Lower lobe of right lung (tissue), 2 donors: ENCODE measurements at regions not wholly inside any gene's neighbourhood (a gene's known extent, or its start where the extent isn't known, plus 50 kb on each side); places are given as distances from the start of the nearest gene placed in this dataset.

Source experiments
- ATAC-seq, 2 donors: fragments of 200-7000 bp; cut with Tn5 transposase; one replicate each; pipeline ENCODE4 v1.9.1; 2020 to 2022; ENCODE audit warnings: mild to moderate bottlenecking in 2 of 2, moderate library complexity in 2 of 2
- DNase-seq: peaks from one replicate; pipeline ENCODE4 v3.0.0-alpha.2; 2020
- H3K27ac ChIP-seq: fragments of 200-600 bp; one replicate; pipeline ENCODE4 v1.8.0; 2022
- H3K27me3 ChIP-seq: fragments of 200-600 bp; one replicate; pipeline ENCODE4 v1.8.0; 2022; ENCODE audit warnings: low read depth
- H3K36me3 ChIP-seq: fragments of 200-600 bp; one replicate; pipeline ENCODE4 v1.8.0; 2022; ENCODE audit warnings: mild to moderate bottlenecking
- H3K4me1 ChIP-seq: fragments of 200-600 bp; one replicate; pipeline ENCODE4 v1.8.0; 2022
- H3K4me3 ChIP-seq: fragments of 200-600 bp; one replicate; pipeline ENCODE4 v1.8.0; 2022; ENCODE audit warnings: mild to moderate bottlenecking
- H3K9me3 ChIP-seq: fragments of 200-600 bp; one replicate; pipeline ENCODE4 v1.8.0; 2022
- CTCF ChIP-seq: fragments of 200-600 bp; IDR thresholded peaks from one replicate; pipeline ENCODE4 v1.8.0; 2022; ENCODE audit warnings: antibody characterized with exemption, mild to moderate bottlenecking
- intact Hi-C: fragments of 100-400 bp; cut with DNase I; formaldehyde crosslinking; loops from one replicate; pipeline ENCODE4 v1.11.0; 2022
- donor health status: DM: no; HTN: yes; CAD: no; lungs with severe emphysema.

- no peak for ATAC-seq
- intact Hi-C loops, result no loop called here
Observed at GRCh38 chr6:146885708-146886457, 287.1 kb downstream of the ADGB start.

DNA sequence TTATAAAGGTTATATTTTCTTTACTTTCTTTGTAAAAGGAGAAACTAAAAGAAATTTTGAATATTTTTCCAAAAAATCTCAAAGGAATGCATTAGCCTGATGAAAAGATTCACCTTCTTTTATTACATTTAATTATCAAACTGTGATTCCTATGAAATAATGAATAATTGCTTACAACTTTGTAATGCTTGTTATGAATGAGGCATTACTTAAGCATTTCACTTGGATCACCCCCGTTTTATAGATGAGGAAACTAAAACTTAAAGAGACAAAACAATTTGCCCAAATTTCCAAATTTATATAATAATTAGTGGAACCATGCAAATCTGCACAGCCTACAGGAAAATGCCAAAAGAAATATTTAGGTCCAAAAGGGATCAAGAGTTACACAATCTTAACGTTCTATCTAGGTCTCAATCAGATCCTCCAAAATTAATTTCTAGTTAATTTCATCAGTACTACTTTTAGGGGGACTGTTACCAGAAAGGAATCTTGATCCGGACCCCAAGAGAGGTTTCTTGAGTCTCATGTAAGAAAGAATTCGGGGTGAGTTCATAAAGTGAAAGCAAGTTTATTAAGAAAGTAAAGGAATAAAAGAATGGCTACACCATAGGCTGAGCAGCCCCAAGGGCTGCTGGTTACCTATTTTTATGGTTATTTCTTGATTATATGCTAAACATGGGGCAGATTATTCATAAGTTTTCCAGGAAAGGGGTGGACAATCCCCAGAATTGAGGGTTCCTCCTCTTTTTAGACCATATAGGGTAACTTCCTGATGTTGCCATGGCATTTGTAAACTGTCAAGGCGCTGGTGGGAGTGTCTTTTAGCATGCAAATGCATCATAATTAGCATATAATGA is 288.0 kb downstream of the ADGB start:
- no peak overlapping the region for H3K4me3 ChIP-seq
- no peak for ATAC-seq
- intact Hi-C loops, result no loop called here
- H3K27ac ChIP-seq, result no peak overlapping the region
- H3K4me1 ChIP-seq, result no peaks in the 10 kb centered on the region
- no peaks in the 10 kb centered on the region for H3K36me3 ChIP-seq
- no peaks in the 10 kb centered on the region for H3K27me3 ChIP-seq
- TF ChIP-seq CTCF, result no peak
- no peaks in the 10 kb centered on the region for H3K9me3 ChIP-seq
- DNase-seq, result no peak

More at GRCh38 chr6:146885708-146886457, 287.1 kb downstream of the ADGB start:
- H3K27ac ChIP-seq, result no peak overlapping the region
- H3K9me3 ChIP-seq, result no peaks in the 10 kb centered on the region
- H3K36me3 ChIP-seq, result no peaks in the 10 kb centered on the region
- no peaks in the 10 kb centered on the region for H3K27me3 ChIP-seq
- TF ChIP-seq CTCF, result no peak
- no peaks in the 10 kb centered on the region for H3K4me1 ChIP-seq
- DNase-seq, result no peak
- no peak overlapping the region for H3K4me3 ChIP-seq

DNA sequence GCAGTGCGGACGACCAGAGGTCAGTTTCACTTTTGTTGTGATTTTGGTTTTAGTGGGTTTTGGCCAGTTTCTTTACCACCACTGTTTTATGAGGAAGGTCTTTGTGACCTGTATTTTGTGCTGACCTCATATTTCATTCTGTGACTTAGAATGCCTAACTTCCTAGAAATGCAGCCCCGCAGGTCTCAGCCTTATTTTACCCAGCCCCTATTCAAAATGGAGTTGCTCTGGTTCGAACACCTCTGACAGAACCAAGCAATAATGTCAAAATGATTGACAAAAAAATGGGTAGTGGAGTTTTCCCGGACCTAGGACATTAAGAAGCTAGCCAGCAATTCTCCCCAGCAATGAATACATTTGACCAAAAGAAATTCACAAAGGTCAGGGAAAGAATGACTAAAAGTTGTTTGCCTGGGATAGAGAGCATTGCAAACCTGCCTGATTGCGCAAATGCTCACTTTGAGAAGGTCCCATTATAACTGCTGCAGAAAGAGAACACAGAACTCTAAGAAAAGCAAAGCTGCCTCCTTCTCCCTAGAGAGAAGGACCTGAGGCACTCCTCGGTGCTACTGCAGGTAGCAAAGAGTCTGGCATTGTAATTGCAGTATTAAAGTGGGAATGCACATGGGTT is 288.8 kb downstream of the ADGB start:
- TF ChIP-seq CTCF, result no peak
- H3K27me3 ChIP-seq, result no peaks in the 10 kb centered on the region
- no peaks in the 10 kb centered on the region for H3K4me1 ChIP-seq
- no peaks in the 10 kb centered on the region for H3K9me3 ChIP-seq
- ATAC-seq, result no peak
- intact Hi-C loops, result no loop called here
- no peaks in the 10 kb centered on the region for H3K36me3 ChIP-seq
- DNase-seq, result no peak
- H3K27ac ChIP-seq, result no peak overlapping the region
- H3K4me3 ChIP-seq, result no peak overlapping the region

GRCh38 chr6:146889303-146889702 is 290.5 kb downstream of the ADGB start:
- no peaks in the 10 kb centered on the region for H3K9me3 ChIP-seq
- no peak overlapping the region for H3K27ac ChIP-seq
- no peak for ATAC-seq
- H3K4me3 ChIP-seq, result no peak overlapping the region
- DNase-seq, result no peak
- H3K36me3 ChIP-seq, result no peaks in the 10 kb centered on the region
- TF ChIP-seq CTCF, result no peak
- no peaks in the 10 kb centered on the region for H3K4me1 ChIP-seq
- intact Hi-C loops, result no loop called here
- H3K27me3 ChIP-seq, result no peaks in the 10 kb centered on the region

GRCh38 chr6:146890172-146890571 is 291.4 kb downstream of the ADGB start:
- intact Hi-C loops, result no loop called here
- no peaks in the 10 kb centered on the region for H3K4me1 ChIP-seq
- no peak for ATAC-seq
- TF ChIP-seq CTCF, result no peak
- no peaks in the 10 kb centered on the region for H3K36me3 ChIP-seq
- no peak overlapping the region for H3K4me3 ChIP-seq
- H3K27ac ChIP-seq, result no peak overlapping the region
- H3K9me3 ChIP-seq, result no peaks in the 10 kb centered on the region
- no peak for DNase-seq
- H3K27me3 ChIP-seq, result no peaks in the 10 kb centered on the region
